PFSK-1 (cell line): ENCODE measurements at regions not wholly inside any gene's neighbourhood (a gene's known extent, or its start where the extent isn't known, plus 50 kb on each side); places are given as distances from the start of the nearest gene placed in this dataset.
A peak's percentile ranks its signal among the peaks of the same experiment; 100 is the strongest.

Experiments
- FOXP2 ChIP-seq: optimal IDR thresholded peaks from 2 replicates; pipeline ENCODE3; 2011; ENCODE audit warnings: borderline replicate concordance, control low read depth, inconsistent platforms; ENCODE audit not compliant: insufficient read depth; ENCODE audit errors: extremely low read length, extremely low read depth
- POLR2AphosphoS5 ChIP-seq: IDR thresholded peaks from 2 replicates; pipeline ENCODE4 v1.6.1; 2012; ENCODE audit warnings: low read depth, mild to moderate bottlenecking, control low read depth, low read length, moderate library complexity
- SIN3A ChIP-seq: IDR thresholded peaks from 2 replicates; pipeline ENCODE4 v1.6.1; 2012; ENCODE audit warnings: mild to moderate bottlenecking, low read length, moderate library complexity, borderline replicate concordance; ENCODE audit not compliant: insufficient read depth
- TAF1 ChIP-seq: IDR thresholded peaks from 2 replicates; pipeline ENCODE4 v1.6.1; 2012; ENCODE audit warnings: low read length, control low read depth, borderline replicate concordance; ENCODE audit not compliant: insufficient read depth
- TF ChIP-seq, protein P1 (sequence below), 2 experiments: IDR thresholded peaks; 2 replicates each; pipeline versions ENCODE4 v1.6.1 to v1.8.0; 2011 to 2012; ENCODE audit warnings: low read depth in 2 of 2, low read length in 2 of 2, control low read depth in 1 of 2, inconsistent platforms in 1 of 2, mild to moderate bottlenecking in 1 of 2, moderate library complexity in 1 of 2; ENCODE audit not compliant: insufficient read depth in 1 of 2

GRCh38 chr7:42502022-42502421 lies 265.0 kb upstream of the GLI3 start:
- TF ChIP-seq TAF1 (no peak), SIN3A (no peak), FOXP2 (no peak), POLR2AphosphoS5 (no peak)
- TF ChIP-seq, protein P1, sequence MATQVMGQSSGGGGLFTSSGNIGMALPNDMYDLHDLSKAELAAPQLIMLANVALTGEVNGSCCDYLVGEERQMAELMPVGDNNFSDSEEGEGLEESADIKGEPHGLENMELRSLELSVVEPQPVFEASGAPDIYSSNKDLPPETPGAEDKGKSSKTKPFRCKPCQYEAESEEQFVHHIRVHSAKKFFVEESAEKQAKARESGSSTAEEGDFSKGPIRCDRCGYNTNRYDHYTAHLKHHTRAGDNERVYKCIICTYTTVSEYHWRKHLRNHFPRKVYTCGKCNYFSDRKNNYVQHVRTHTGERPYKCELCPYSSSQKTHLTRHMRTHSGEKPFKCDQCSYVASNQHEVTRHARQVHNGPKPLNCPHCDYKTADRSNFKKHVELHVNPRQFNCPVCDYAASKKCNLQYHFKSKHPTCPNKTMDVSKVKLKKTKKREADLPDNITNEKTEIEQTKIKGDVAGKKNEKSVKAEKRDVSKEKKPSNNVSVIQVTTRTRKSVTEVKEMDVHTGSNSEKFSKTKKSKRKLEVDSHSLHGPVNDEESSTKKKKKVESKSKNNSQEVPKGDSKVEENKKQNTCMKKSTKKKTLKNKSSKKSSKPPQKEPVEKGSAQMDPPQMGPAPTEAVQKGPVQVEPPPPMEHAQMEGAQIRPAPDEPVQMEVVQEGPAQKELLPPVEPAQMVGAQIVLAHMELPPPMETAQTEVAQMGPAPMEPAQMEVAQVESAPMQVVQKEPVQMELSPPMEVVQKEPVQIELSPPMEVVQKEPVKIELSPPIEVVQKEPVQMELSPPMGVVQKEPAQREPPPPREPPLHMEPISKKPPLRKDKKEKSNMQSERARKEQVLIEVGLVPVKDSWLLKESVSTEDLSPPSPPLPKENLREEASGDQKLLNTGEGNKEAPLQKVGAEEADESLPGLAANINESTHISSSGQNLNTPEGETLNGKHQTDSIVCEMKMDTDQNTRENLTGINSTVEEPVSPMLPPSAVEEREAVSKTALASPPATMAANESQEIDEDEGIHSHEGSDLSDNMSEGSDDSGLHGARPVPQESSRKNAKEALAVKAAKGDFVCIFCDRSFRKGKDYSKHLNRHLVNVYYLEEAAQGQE (IDR thresholded peaks at IDR 0.05; ENCODE audit: insufficient read depth in 1 of 2, low read depth in 2 of 2, low read length in 2 of 2): no peak

- TF ChIP-seq SIN3A (no peak), FOXP2 (no peak), POLR2AphosphoS5 (no peak), TAF1 (no peak)
- TF ChIP-seq, protein P1 (IDR thresholded peaks at IDR 0.05; ENCODE audit: insufficient read depth in 1 of 2, low read depth in 2 of 2, low read length in 2 of 2): no peak
These were observed 258.2 kb upstream of the GLI3 start for GRCh38 chr7:42495256-42495655.

- TF ChIP-seq TAF1 (no peak), FOXP2 (no peak), SIN3A (no peak), POLR2AphosphoS5 (no peak)
- TF ChIP-seq, protein P1 (IDR thresholded peaks at IDR 0.05; ENCODE audit: insufficient read depth in 1 of 2, low read depth in 2 of 2, low read length in 2 of 2): no peak
These were observed 257.7 kb upstream of the GLI3 start for GRCh38 chr7:42494736-42495135.

DNA sequence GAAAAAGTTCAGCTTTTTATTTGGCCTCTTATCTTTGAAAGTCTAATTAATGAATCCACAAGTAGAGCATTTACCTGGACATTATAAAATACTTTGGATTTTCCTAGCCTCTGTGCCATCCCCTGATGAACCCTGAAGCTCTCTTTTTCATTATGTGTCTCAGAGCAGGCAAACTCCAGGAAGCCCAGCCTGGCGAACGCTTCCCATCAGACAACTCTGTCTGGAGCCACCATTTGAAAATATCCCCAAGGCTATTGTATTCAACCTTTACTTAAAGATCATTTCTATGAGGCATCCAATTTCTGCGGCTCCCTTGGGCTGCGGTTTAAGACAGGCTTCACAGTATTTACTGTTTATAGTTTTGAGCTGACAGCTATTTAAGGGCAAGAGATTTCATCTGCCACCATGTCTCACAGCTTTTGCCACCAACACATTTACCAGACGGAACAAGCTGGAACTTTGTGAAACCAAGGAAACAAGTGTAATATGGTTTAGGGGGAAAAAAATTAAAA lies 257.2 kb upstream of the GLI3 start:
- TF ChIP-seq, protein P1 (IDR thresholded peaks at IDR 0.05; ENCODE audit: insufficient read depth in 1 of 2, low read depth in 2 of 2, low read length in 2 of 2): no peak
- TF ChIP-seq FOXP2: no peak
- TF ChIP-seq POLR2AphosphoS5: no peak
- no peak for TF ChIP-seq SIN3A
- no peak for TF ChIP-seq TAF1

DNA sequence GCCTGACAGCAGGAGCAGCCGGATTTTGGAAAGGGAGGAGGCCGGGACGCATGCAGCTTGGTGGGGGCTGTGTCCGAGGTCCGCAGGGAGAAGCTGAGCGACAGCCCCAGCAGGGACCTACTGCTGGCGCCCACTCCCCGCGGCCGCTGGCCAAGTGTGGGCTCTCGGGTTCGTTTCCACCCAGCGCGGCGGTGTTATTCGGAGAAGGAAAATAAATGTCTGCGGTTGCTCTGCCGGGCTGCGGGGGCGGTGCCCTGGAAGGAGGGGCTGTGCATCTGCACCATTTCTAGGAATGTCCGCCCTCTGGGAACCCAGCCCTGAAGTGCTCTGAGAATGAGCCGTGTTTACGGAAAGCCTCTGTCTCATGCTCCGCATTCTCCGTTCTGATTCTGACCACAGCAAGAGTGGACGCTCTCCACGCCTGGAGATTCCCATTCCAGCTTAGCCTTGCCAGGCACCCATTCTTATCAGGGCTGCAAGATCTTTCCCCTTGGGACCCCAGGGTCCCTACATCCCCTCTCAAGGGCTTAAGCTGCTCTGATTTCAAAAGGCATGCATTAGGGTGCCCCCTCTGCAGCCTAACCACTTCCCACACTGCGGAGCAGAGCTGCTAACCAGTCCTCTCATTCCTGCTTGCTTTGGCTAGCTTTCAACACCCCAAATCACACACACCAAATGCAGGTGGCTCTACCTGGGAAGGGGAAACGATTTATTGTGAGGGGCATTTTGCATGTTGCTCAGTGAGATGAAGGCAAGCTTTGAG lies 256.6 kb upstream of the GLI3 start:
- TF ChIP-seq SIN3A: peak; percentile 80; the same call in 1 of the 2 replicates
- TF ChIP-seq FOXP2: peak; percentile 51
- TF ChIP-seq, protein P1 (IDR thresholded peaks at IDR 0.05; ENCODE audit: insufficient read depth in 1 of 2, low read depth in 2 of 2, low read length in 2 of 2): no peak
